ENCODE measurements at regions not wholly inside any gene's neighbourhood (a gene's known extent, or its start where the extent isn't known, plus 50 kb on each side); places are given as distances from the start of the nearest gene placed in this dataset.

GRCh38 chr4:149296503-149296902 is 519.1 kb downstream of the IQCM start:
- no peak for DNase-seq

GRCh38 chr4:149296084-149296483 is 519.6 kb downstream of the IQCM start:
- DNase-seq = no peak

- no peak for DNase-seq
Observed at GRCh38 chr4:149294601-149295000, 521.0 kb downstream of the IQCM start.

- no peak for DNase-seq
Observed at GRCh38 chr4:149293046-149293649, 522.5 kb downstream of the IQCM start.

GRCh38 chr4:149292425-149293007 is 523.1 kb downstream of the IQCM start:
- DNase-seq = no peak

GRCh38 chr4:149291463-149291862 is 524.2 kb downstream of the IQCM start:
- DNase-seq = no peak

GRCh38 chr4:149280806-149281205 is 534.8 kb downstream of the IQCM start:
- DNase-seq = no peak

- no peak for DNase-seq
Observed at GRCh38 chr4:149279776-149280175, 535.9 kb downstream of the IQCM start.

- no peak for DNase-seq
Observed at GRCh38 chr4:149279331-149279730, 536.3 kb downstream of the IQCM start.

- DNase-seq = no peak
Observed at GRCh38 chr4:149277705-149278104, 537.9 kb downstream of the IQCM start.

GRCh38 chr4:149269835-149270234 is 545.8 kb downstream of the IQCM start:
- DNase-seq = no peak

- no peak for DNase-seq
Observed at GRCh38 chr4:149266301-149266700, 549.3 kb downstream of the IQCM start.

GRCh38 chr4:149265645-149266044 is 550.0 kb downstream of the IQCM start:
- DNase-seq = no peak

GRCh38 chr4:149264093-149264733 is 551.4 kb downstream of the IQCM start:
- peak; percentile 26 to 50 (median 35) for DNase-seq

GRCh38 chr4:149248191-149248764 is 567.4 kb downstream of the IQCM start:
- DNase-seq = no peak

GRCh38 chr4:149247164-149247563 is 568.5 kb downstream of the IQCM start:
- no peak for DNase-seq

- no peak for DNase-seq
Observed at GRCh38 chr4:149245333-149245732, 570.3 kb downstream of the IQCM start.

- no peak for DNase-seq
Observed at GRCh38 chr4:149238097-149238496, 577.5 kb downstream of the IQCM start.

GRCh38 chr4:149234798-149235197 is 580.8 kb downstream of the IQCM start:
- no peak for DNase-seq

GRCh38 chr4:149223659-149224058 is 592.0 kb downstream of the IQCM start:
- DNase-seq = no peak

- DNase-seq = no peak
Observed at GRCh38 chr4:149218672-149219071, 597.0 kb downstream of the IQCM start.

GRCh38 chr4:149214301-149214700 is 601.3 kb downstream of the IQCM start:
- no peak for DNase-seq

- DNase-seq = no peak
Observed at GRCh38 chr4:149211876-149212275, 603.8 kb downstream of the IQCM start.
